GM19239 (cell line): ENCODE measurements at regions not wholly inside any gene's neighbourhood (a gene's known extent, or its start where the extent isn't known, plus 50 kb on each side); places are given as distances from the start of the nearest gene placed in this dataset.

ENCODE experiments used
- DNase-seq: peaks from one replicate; pipeline ENCODE4 v3.0.0; 2011; ENCODE audit warnings: low spot score; ENCODE audit not compliant: insufficient read length
- FAIRE-seq: peaks from 2 replicates; lab custom pipeline; 2011; peaks lifted over from hg19 to GRCh38; lab: Jason Lieb, UNC

- no peak for DNase-seq
- no peak for FAIRE-seq
Measured at GRCh38 chr12:25058012-25058411, 109.1 kb upstream of the BCAT1 start.

GRCh38 chr12:25056486-25057130, 107.7 kb upstream of the BCAT1 start:
- DNase-seq = no peak
- no peak for FAIRE-seq

- no peak for DNase-seq
- peak; percentile 88 for FAIRE-seq
Measured at GRCh38 chr12:25056011-25056410, 107.1 kb upstream of the BCAT1 start.

- FAIRE-seq = peak; percentile 90
Measured at GRCh38 chr12:25054783-25055144, 105.9 kb upstream of the BCAT1 start.

GRCh38 chr12:25054076-25054782, 105.3 kb upstream of the BCAT1 start:
- no peak for DNase-seq
- no peak for FAIRE-seq

More at GRCh38 chr12:25054783-25055144, 105.9 kb upstream of the BCAT1 start:
- DNase-seq = no peak

- DNase-seq (no peak), FAIRE-seq (no peak)
Measured at GRCh38 chr12:25052914-25053211, 104.0 kb upstream of the BCAT1 start.

GRCh38 chr12:25052196-25052913, 103.5 kb upstream of the BCAT1 start:
- no peak for DNase-seq
- peak; percentile 100 for FAIRE-seq

- FAIRE-seq (no peak), DNase-seq (peak; percentile 18)
Measured at GRCh38 chr12:25051656-25052195, 102.8 kb upstream of the BCAT1 start.

- DNase-seq = no peak
- no peak for FAIRE-seq
Measured at GRCh38 chr12:25051171-25051570, 102.3 kb upstream of the BCAT1 start.

- FAIRE-seq = no peak
- no peak for DNase-seq
Measured at GRCh38 chr12:25045869-25046268, 97.0 kb upstream of the BCAT1 start.

- DNase-seq (no peak), FAIRE-seq (peak; percentile 55)
Measured at GRCh38 chr12:25041006-25041741, 92.3 kb upstream of the BCAT1 start.

GRCh38 chr12:25040593-25040992, 91.7 kb upstream of the BCAT1 start:
- peak; percentile 11 for FAIRE-seq
- DNase-seq = no peak

- FAIRE-seq (no peak), DNase-seq (no peak)
Measured at GRCh38 chr12:25034676-25035075, 85.8 kb upstream of the BCAT1 start.

GRCh38 chr12:25025951-25026490, 77.1 kb upstream of the BCAT1 start:
- FAIRE-seq = peak; percentile 68
- DNase-seq = no peak

GRCh38 chr12:25025260-25025659, 76.4 kb upstream of the BCAT1 start:
- FAIRE-seq (no peak), DNase-seq (no peak)

- peak; percentile 68 for FAIRE-seq
- peak; percentile 9 for DNase-seq
Measured at GRCh38 chr12:25023808-25024207, 74.9 kb upstream of the BCAT1 start.

GRCh38 chr12:25020621-25021243, 71.8 kb upstream of the BCAT1 start:
- DNase-seq = peak; percentile 33

GRCh38 chr12:25018146-25018545, 69.2 kb upstream of the BCAT1 start:
- DNase-seq = no peak
- FAIRE-seq = no peak

More at GRCh38 chr12:25020621-25021243, 71.8 kb upstream of the BCAT1 start:
- FAIRE-seq = peak; percentile 94

- DNase-seq (no peak), FAIRE-seq (no peak)
Measured at GRCh38 chr12:25017336-25017735, 68.4 kb upstream of the BCAT1 start.

GRCh38 chr12:25014961-25015360, 66.1 kb upstream of the BCAT1 start:
- DNase-seq = no peak
- no peak for FAIRE-seq
